ENCODE measurements at regions not wholly inside any gene's neighbourhood (a gene's known extent, or its start where the extent isn't known, plus 50 kb on each side); places are given as distances from the start of the nearest gene placed in this dataset.

DNA sequence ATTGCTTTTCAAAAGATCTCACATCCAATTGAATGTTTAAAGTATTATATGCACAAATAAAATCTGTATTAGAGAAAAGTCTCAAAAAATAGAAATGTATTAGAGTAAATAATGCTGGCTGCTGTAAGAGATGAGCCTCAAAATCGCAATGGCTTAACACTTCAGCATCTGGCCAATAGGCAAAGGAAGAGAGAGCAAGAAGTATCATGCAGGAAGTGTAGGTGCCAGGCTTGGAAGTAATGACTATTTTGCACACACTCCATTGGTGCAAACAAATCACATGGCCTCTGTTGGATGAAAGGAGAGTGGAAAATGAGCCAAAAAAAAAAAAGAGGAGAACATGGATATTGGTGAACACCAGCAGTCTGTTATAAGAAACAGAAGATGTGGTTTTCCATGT, 193.0 kb upstream of the E2F8 start:
- TF ChIP-seq ZBED1 (IDR thresholded peaks at IDR 0.05; ENCODE audit: borderline replicate concordance): no peak
- TF ChIP-seq EP300 (IDR thresholded peaks at IDR 0.05; ENCODE audit: borderline replicate concordance in 1 of 2, control insufficient read depth in 1 of 2, low read depth in 2 of 2, low read length in 2 of 2): no peak
- TF ChIP-seq ZZZ3 (IDR thresholded peaks at IDR 0.05; ENCODE audit: control insufficient read depth, insufficient read length, low read depth): no peak
- TF ChIP-seq KDM1A (IDR thresholded peaks at IDR 0.05; ENCODE audit: borderline replicate concordance): no peak
- no peak for TF ChIP-seq ZNF274 (IDR thresholded peaks at IDR 0.05; ENCODE audit: insufficient read depth, insufficient read length)
- no peak for TF ChIP-seq JUNB (IDR thresholded peaks at IDR 0.05)
- TF ChIP-seq, protein P1, sequence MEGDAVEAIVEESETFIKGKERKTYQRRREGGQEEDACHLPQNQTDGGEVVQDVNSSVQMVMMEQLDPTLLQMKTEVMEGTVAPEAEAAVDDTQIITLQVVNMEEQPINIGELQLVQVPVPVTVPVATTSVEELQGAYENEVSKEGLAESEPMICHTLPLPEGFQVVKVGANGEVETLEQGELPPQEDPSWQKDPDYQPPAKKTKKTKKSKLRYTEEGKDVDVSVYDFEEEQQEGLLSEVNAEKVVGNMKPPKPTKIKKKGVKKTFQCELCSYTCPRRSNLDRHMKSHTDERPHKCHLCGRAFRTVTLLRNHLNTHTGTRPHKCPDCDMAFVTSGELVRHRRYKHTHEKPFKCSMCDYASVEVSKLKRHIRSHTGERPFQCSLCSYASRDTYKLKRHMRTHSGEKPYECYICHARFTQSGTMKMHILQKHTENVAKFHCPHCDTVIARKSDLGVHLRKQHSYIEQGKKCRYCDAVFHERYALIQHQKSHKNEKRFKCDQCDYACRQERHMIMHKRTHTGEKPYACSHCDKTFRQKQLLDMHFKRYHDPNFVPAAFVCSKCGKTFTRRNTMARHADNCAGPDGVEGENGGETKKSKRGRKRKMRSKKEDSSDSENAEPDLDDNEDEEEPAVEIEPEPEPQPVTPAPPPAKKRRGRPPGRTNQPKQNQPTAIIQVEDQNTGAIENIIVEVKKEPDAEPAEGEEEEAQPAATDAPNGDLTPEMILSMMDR (IDR thresholded peaks at IDR 0.05 in 2 of 3, conservative IDR thresholded peaks at IDR 0.05 in 1 of 3; ENCODE audit: control insufficient read depth in 2 of 3, extremely low read depth in 1 of 3, insufficient read depth in 1 of 3, low read depth in 3 of 3, low read length in 3 of 3): no peak
- TF ChIP-seq RUNX3 (IDR thresholded peaks at IDR 0.05; ENCODE audit: low read length): no peak

Data from GM12878 (cell line).